ENCODE measurements at regions not wholly inside any gene's neighbourhood (a gene's known extent, or its start where the extent isn't known, plus 50 kb on each side); places are given as distances from the start of the nearest gene placed in this dataset.
A peak's percentile ranks its signal among the peaks of the same experiment; 100 is the strongest.

- H3K27me3 ChIP-seq (replicated peaks in 1 of 4; ENCODE audit: control extremely low read depth in 1 of 4, control insufficient read depth in 3 of 4, insufficient read depth in 4 of 4, low read length in 3 of 4): no peaks in the 10 kb centered on the region
- Mint-ChIP-seq H3K27ac (peak overlapping the region; percentile 96), H3K4me3 (peak overlapping the region; percentile 98), H3K4me1 (peaks cover 32% of the 10 kb centered on the region), H3K9me3 (ENCODE audit: insufficient read depth) (no peaks in the 10 kb centered on the region), H3K27me3 (no peaks in the 10 kb centered on the region)
- H2AFZ ChIP-seq (ENCODE audit: insufficient read depth, low read depth, low read length, poor library complexity, severe bottlenecking): peak overlapping the region; percentile 81
- CTCF ChIA-PET: interaction anchor here (0.9 to 3.4 kb wide), 13 partner anchors 12 to 823 kb away, joined by 3 to 24 read pairs (median 5); partner anchors contain the start of genes KLF8 and RRAGB
- H3K9ac ChIP-seq (ENCODE audit: low read length): peak overlapping the region; percentile 71
- TF ChIP-seq, protein P1, sequence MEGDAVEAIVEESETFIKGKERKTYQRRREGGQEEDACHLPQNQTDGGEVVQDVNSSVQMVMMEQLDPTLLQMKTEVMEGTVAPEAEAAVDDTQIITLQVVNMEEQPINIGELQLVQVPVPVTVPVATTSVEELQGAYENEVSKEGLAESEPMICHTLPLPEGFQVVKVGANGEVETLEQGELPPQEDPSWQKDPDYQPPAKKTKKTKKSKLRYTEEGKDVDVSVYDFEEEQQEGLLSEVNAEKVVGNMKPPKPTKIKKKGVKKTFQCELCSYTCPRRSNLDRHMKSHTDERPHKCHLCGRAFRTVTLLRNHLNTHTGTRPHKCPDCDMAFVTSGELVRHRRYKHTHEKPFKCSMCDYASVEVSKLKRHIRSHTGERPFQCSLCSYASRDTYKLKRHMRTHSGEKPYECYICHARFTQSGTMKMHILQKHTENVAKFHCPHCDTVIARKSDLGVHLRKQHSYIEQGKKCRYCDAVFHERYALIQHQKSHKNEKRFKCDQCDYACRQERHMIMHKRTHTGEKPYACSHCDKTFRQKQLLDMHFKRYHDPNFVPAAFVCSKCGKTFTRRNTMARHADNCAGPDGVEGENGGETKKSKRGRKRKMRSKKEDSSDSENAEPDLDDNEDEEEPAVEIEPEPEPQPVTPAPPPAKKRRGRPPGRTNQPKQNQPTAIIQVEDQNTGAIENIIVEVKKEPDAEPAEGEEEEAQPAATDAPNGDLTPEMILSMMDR (IDR thresholded peaks at IDR 0.05): peak; percentile 57
- TF ChIP-seq EZH2 (IDR thresholded peaks at IDR 0.05; ENCODE audit: borderline replicate concordance, insufficient read depth, low read depth, low read length, poor library complexity, severe bottlenecking): no peak
- intact Hi-C loops (cut with micrococcal nuclease): loop anchor here (1.0 to 5.0 kb wide), 4 partner anchors 11 to 339 kb away; partner anchors contain the start of gene RRAGB
- peak overlapping the region; percentile 71 for H3K4me2 ChIP-seq (replicated peaks; ENCODE audit: low read depth, low read length, poor library complexity, severe bottlenecking)
- H3K27ac ChIP-seq (ENCODE audit: low read length in 2 of 2): peak overlapping the region; percentile 57 to 61
- peak; percentile 65 for DNase-seq
- ATAC-seq (ENCODE audit: low read depth): peak; percentile 77
- H3K9me3 ChIP-seq (ENCODE audit: control extremely low read depth in 1 of 3, control insufficient read depth in 2 of 3, insufficient read depth in 1 of 3, low read length in 2 of 3): no peaks in the 10 kb centered on the region
- POLR2A ChIA-PET: interaction anchor here (1.4 to 2.8 kb wide), 3 partner anchors 11 to 325 kb away, joined by 8 to 14 read pairs (median 10); no protein-coding TSS in a partner anchor
- 0% methylated on average over 2 of the region's 20 CpGs for WGBS (ENCODE audit: insufficient coverage)
- no peaks in the 10 kb centered on the region for H3K79me2 ChIP-seq (ENCODE audit: control insufficient read depth, insufficient read depth, low read length)
- peak overlapping the region; percentile 65 to 71 (median 68) for H3K4me3 ChIP-seq (ENCODE audit: control extremely low read depth in 1 of 5, extremely low read depth in 1 of 5, insufficient read depth in 1 of 5, low read depth in 2 of 5, low read length in 4 of 5)
- H3K4me1 ChIP-seq (ENCODE audit: control insufficient read depth in 2 of 2, insufficient read depth in 2 of 2, low read length in 2 of 2): peaks cover 13 to 18% of the 10 kb centered on the region in 2 donors
- H4K20me1 ChIP-seq (ENCODE audit: control insufficient read depth, insufficient read depth, low read length, poor library complexity, severe bottlenecking): no peaks in the 10 kb centered on the region
- H3K36me3 ChIP-seq (replicated peaks in 1 of 2; ENCODE audit: control extremely low read depth in 1 of 2, control insufficient read depth in 1 of 2, extremely low read depth in 1 of 2, insufficient read depth in 2 of 2, low read length in 1 of 2): no peaks in the 10 kb centered on the region
Measured at GRCh38 chrX:55907968-55908607, 190.5 kb downstream of the RRAGB start.

All from B cell (primary cell).